ENCODE measurements at regions not wholly inside any gene's neighbourhood (a gene's known extent, or its start where the extent isn't known, plus 50 kb on each side); places are given as distances from the start of the nearest gene placed in this dataset.
"Not testable (repeated sequence)": the region's sequence is repeated elsewhere in the genome, so short reads cannot be mapped to it uniquely, and the experiment has no call there.

GRCh38 chr20:54984104-54984448 is 508.7 kb downstream of the DOK5 start:
- no peak for DNase-seq (ENCODE audit: low spot score)
- no peak for ATAC-seq (ENCODE audit: low FRiP score)
- no peak for TF ChIP-seq CTCF (IDR thresholded peaks at IDR 0.05)

GRCh38 chr20:54983394-54984103 is 508.2 kb downstream of the DOK5 start:
- ATAC-seq (ENCODE audit: low FRiP score), result not testable (repeated sequence)

DNA sequence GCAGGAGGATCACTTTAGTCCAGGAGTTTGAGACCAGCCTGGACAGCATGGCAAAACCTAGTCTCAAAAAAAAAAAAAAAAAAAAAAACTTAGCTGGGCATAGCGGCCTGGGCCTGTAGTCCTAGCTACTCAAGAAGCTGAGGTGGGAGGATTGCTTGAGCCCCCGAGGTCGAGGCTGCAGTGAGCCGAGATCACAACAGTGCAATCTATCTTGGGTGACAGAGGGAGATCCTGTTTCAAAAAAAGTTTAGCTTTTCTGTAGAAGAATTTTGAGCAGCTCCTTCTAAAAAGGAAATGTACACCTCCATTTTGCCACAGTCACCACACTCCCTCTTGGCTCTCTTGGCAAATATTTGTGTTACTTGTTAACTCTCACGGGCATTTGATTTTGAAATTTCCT is 505.8 kb downstream of the DOK5 start:
- no peak for TF ChIP-seq CTCF (IDR thresholded peaks at IDR 0.05)
- no peak for DNase-seq (ENCODE audit: low spot score)
- ATAC-seq (ENCODE audit: low FRiP score), result no peak

More at GRCh38 chr20:54983394-54984103, 508.2 kb downstream of the DOK5 start:
- DNase-seq (ENCODE audit: low spot score), result not testable (repeated sequence)

- no peak for TF ChIP-seq CTCF (IDR thresholded peaks at IDR 0.05)
- DNase-seq (ENCODE audit: low spot score), result no peak
- ATAC-seq (ENCODE audit: low FRiP score), result no peak
Measured at GRCh38 chr20:54980103-54980960, 504.9 kb downstream of the DOK5 start.

- ATAC-seq (ENCODE audit: low FRiP score) (no peak), DNase-seq (ENCODE audit: low spot score) (no peak)
- no peak for TF ChIP-seq CTCF (IDR thresholded peaks at IDR 0.05)
Measured at GRCh38 chr20:54950304-54950703, 474.9 kb downstream of the DOK5 start.

GRCh38 chr20:54941666-54942065 is 466.3 kb downstream of the DOK5 start:
- TF ChIP-seq CTCF (IDR thresholded peaks at IDR 0.05), result no peak
- ATAC-seq (ENCODE audit: low FRiP score), result no peak
- DNase-seq (ENCODE audit: low spot score), result no peak

GRCh38 chr20:54940522-54940921 is 465.1 kb downstream of the DOK5 start:
- ATAC-seq (ENCODE audit: low FRiP score) (no peak), DNase-seq (ENCODE audit: low spot score) (no peak)
- no peak for TF ChIP-seq CTCF (IDR thresholded peaks at IDR 0.05)

All from omental fat pad (tissue), 3 donors.